Brain microvascular endothelial cell (primary cell): ENCODE measurements at regions not wholly inside any gene's neighbourhood (a gene's known extent, or its start where the extent isn't known, plus 50 kb on each side); places are given as distances from the start of the nearest gene placed in this dataset.
"Not testable (repeated sequence)": the region's sequence is repeated elsewhere in the genome, so short reads cannot be mapped to it uniquely, and the experiment has no call there.

Experiments used
- DNase-seq: peaks from one replicate; pipeline ENCODE4 v3.0.0-alpha.2; 2020
- H3K27ac ChIP-seq: fragments of 250-450 bp; sonication (Bioruptor Pico); 2 replicates; pipeline ENCODE4 v1.5.1; 2020; ENCODE audit warnings: mild to moderate bottlenecking, moderate library complexity
- H3K27me3 ChIP-seq: fragments of 250-450 bp; sonication (Bioruptor Pico); replicated peaks from 2 replicates; pipeline ENCODE4 v1.5.1; 2020; ENCODE audit warnings: mild to moderate bottlenecking
- H3K36me3 ChIP-seq: fragments of 250-450 bp; sonication (Bioruptor Pico); replicated peaks from 2 replicates; pipeline ENCODE4 v1.5.1; 2020; ENCODE audit warnings: mild to moderate bottlenecking
- H3K4me3 ChIP-seq: 2 replicates; pipeline ENCODE4 v1.5.1; 2011; ENCODE audit warnings: low read depth, mild to moderate bottlenecking, control low read depth, low read length, moderate library complexity
- in situ Hi-C: cut with HindIII; loops from 2 replicates; pipeline ENCODE4 v1.10.0; 2017; ENCODE audit warnings: low sequenced_read_pairs, low pct_ligation_motif_present
- TF ChIP-seq, protein P1 (sequence below): IDR thresholded peaks from 2 replicates; pipeline ENCODE4 v1.5.1; 2011; ENCODE audit warnings: low read depth, mild to moderate bottlenecking, moderate library complexity, low read length, control low read depth, inconsistent platforms; ENCODE audit errors: missing control alignments

DNA sequence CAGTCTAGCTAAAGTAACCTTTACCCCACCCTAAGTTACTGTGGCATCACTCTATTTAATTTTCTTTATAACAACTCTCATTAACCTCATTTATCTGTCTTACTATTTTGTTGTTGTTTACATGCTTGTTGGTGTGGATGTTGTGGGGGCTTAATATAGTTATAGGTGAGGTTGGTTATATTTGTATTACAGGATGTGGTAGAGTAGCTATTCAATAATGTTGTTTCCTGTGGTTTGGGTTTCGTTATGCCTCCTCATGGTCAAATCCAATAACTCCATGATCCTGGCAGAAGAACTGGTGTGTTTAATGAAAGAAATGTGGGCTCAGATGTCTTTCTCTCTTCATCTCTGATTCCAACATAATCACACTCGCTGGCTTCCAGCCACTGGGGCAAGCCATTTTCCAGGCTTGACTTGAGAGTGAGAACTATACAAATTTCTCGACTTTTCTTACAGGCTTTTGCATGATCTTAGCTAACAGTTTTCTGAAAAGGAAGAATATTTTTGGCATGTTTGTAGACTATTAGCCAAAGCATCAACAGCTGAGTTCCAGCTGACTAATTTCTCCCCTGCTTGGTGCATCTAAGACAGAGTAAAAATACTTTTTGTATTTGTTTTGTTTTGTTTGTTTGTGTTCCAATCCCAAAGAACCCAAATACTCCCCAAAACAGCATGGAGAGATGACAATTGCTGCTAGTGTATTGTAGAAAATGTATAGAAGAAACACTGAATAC, 303.7 kb upstream of the PAPPA start:
- Histone ChIP-seq H3K4me3 (no peak overlapping the region), H3K27me3 (no peaks in the 10 kb centered on the region), H3K27ac (no peak overlapping the region), H3K36me3 (no peaks in the 10 kb centered on the region)
- DNase-seq = no peak
- in situ Hi-C loops = no loop called here
- TF ChIP-seq, protein P1, sequence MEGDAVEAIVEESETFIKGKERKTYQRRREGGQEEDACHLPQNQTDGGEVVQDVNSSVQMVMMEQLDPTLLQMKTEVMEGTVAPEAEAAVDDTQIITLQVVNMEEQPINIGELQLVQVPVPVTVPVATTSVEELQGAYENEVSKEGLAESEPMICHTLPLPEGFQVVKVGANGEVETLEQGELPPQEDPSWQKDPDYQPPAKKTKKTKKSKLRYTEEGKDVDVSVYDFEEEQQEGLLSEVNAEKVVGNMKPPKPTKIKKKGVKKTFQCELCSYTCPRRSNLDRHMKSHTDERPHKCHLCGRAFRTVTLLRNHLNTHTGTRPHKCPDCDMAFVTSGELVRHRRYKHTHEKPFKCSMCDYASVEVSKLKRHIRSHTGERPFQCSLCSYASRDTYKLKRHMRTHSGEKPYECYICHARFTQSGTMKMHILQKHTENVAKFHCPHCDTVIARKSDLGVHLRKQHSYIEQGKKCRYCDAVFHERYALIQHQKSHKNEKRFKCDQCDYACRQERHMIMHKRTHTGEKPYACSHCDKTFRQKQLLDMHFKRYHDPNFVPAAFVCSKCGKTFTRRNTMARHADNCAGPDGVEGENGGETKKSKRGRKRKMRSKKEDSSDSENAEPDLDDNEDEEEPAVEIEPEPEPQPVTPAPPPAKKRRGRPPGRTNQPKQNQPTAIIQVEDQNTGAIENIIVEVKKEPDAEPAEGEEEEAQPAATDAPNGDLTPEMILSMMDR = no peak

DNA sequence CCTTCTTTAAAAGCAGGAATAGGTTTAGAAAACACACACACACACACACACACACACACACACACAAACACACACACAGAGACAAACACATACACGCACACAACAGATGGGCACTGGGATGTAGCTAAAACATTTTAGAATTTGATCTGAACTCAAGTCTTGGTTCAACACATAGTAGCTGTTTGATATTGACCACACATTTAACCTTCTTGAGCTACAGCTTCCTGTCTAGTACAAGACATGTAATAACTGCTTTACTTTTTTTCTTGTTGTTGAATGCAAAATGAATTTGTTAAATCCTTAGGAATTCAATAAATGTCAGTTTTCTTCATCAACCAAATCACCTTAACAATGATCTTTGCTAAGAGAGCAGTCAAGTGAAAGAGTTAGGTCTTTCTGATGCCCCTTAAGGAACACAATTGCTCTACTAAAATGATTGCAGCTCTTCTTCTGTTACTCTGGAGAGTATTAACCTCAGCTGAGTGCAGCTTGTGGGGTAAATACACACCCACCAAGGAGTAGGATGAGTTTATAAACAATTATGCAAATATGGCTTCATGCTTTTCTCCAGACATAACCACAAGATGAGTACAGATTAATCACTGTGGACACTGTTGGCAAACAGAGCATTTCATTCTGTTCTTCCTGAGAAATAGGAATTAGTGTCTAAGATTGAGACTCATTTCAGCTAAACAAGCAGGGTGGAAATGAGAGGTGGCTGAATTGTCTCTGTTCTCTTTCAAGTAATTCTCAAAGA, 302.9 kb upstream of the PAPPA start:
- Histone ChIP-seq H3K4me3 (no peak overlapping the region), H3K27ac (no peak overlapping the region), H3K27me3 (no peaks in the 10 kb centered on the region), H3K36me3 (no peaks in the 10 kb centered on the region)
- peak; percentile 7 for DNase-seq
- TF ChIP-seq, protein P1 = no peak
- in situ Hi-C loops = no loop called here

DNA sequence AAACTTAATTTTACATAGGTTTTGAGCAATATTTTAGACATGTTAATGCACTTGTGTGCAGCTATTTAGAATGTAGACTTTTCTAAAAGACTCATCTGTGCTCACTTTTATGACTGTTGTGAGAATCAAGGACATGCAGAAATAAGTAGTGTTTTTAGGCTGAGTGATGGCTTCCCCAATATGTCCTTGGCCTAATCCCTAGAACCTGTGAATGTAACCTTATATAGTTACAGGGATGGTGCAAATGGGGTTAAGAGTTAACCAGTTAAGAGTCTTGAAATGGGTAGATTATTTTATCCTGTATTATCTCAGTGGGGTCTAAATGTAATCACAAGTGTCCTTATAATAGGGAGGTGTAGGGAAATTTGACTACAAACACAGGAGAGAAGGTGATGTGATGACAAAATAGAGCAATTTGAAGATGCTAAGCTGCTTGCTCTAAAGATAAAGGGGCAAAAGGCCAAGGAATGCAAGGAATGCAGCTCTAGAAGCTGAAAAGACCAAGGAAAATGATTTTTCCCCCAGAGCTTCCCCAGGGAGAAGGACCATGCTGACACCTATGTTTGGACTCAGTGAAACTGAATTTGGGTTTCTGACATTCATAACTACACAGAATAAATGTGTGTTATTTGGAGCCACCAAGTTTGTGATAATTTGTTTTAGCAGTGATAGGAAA, 298.0 kb upstream of the PAPPA start:
- Histone ChIP-seq H3K27me3 (no peaks in the 10 kb centered on the region), H3K27ac (no peak overlapping the region), H3K4me3 (no peak overlapping the region), H3K36me3 (no peaks in the 10 kb centered on the region)
- in situ Hi-C loops = no loop called here
- peak; percentile 2 for DNase-seq
- TF ChIP-seq, protein P1 = no peak

DNA sequence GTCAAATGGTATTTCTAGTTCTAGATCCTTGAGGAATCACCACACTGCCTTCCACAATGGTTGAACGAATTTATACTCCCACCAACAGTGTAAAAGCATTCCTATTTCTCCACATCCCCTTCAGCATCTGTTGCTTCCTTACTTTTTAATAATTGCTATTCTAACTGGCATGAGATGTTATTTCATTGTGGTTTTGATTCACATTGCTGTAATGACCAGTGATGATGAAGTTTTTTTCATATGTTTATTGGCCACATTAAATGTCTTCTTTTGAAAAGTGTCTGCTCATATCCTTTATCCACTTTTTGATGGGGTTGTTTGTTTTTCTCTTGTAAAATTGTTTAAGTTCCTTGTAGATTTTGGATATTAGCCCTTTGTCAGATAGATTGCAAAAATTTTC, 295.2 kb upstream of the PAPPA start:
- H3K27me3 ChIP-seq, H3K4me3 ChIP-seq, H3K36me3 ChIP-seq, in situ Hi-C loops, H3K27ac ChIP-seq, DNase-seq: not testable (repeated sequence)

DNA sequence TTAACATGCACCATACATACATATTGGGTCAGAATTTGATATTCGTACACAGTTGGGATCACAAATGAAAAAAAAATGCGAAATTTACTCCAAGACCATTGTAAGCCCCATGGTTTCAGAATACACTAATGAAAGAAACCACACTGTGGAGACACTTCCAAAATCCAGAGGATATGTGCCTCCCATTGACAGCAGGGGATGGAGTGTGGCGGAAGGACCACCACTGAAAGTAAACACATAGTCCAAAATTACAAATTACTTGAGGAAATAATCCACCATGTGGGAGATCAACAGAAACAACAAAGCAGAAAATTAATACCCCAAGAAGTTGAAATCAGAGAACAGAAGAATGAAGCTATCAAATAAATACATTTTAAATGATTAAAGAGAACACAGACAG, 291.6 kb upstream of the PAPPA start:
- H3K36me3 ChIP-seq = no peaks in the 10 kb centered on the region
- no peak overlapping the region for H3K27ac ChIP-seq
- in situ Hi-C loops = no loop called here
- DNase-seq = no peak
- H3K27me3 ChIP-seq = no peaks in the 10 kb centered on the region
- TF ChIP-seq, protein P1 = no peak
- H3K4me3 ChIP-seq = no peak overlapping the region

DNA sequence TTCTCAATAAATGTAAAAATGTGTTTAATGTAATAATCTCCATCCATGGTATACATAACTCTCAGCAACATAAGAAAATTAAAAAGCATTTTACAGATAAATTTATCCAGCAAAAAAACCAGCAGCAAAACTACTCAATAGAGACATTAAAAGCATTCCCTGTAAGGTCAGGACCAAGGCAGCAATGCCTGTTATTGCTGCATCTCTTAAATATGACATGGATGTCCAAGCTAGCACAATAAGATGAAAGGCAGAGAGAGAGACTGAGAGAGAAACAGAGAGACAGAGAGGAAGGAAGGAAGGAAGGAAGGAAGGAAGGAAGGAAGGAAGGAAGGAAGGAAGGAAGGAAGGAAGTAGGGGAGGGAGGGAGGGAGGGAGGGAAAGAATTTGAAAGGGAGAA, 289.0 kb upstream of the PAPPA start:
- in situ Hi-C loops = no loop called here
- TF ChIP-seq, protein P1 = no peak
- no peak for DNase-seq
- no peaks in the 10 kb centered on the region for H3K27me3 ChIP-seq
- H3K36me3 ChIP-seq = no peaks in the 10 kb centered on the region
- H3K4me3 ChIP-seq = no peak overlapping the region
- no peak overlapping the region for H3K27ac ChIP-seq
